ENCODE measurements at regions not wholly inside any gene's neighbourhood (a gene's known extent, or its start where the extent isn't known, plus 50 kb on each side); places are given as distances from the start of the nearest gene placed in this dataset.

- H3K36me3 ChIP-seq (ENCODE audit: control insufficient read depth in 2 of 4, insufficient read depth in 4 of 4, low read length in 3 of 4) = no peaks in the 10 kb centered on the region
- no peak overlapping the region for H3K9ac ChIP-seq (replicated peaks in 1 of 4; ENCODE audit: extremely low read depth in 1 of 4, low read depth in 3 of 4, low read length in 3 of 4)
- H3K79me2 ChIP-seq (ENCODE audit: control insufficient read depth in 1 of 2, insufficient read depth in 2 of 2, low read length in 2 of 2) = no peaks in the 10 kb centered on the region
- no peak overlapping the region for H2BK20ac ChIP-seq (ENCODE audit: low read length)
- TF ChIP-seq ATF3 (IDR thresholded peaks at IDR 0.05; ENCODE audit: insufficient read depth, low read depth, low read length) (no peak), POLR2AphosphoS5 (IDR thresholded peaks at IDR 0.05; ENCODE audit: low read depth, low read length) (no peak), RNF2 (IDR thresholded peaks at IDR 0.05; ENCODE audit: borderline replicate concordance, low read depth, low read length, missing control alignments, poor library complexity, severe bottlenecking) (no peak), EP300 (IDR thresholded peaks at IDR 0.05; ENCODE audit: borderline replicate concordance in 1 of 2, low read depth in 2 of 2, low read length in 2 of 2) (no peak), RXRA (IDR thresholded peaks at IDR 0.05; ENCODE audit: insufficient read depth, low read depth, low read length) (no peak), KDM5A (IDR thresholded peaks at IDR 0.05; ENCODE audit: low read length) (no peak), MAFK (IDR thresholded peaks at IDR 0.05; ENCODE audit: low read depth, low read length) (no peak), POU5F1 (IDR thresholded peaks at IDR 0.05; ENCODE audit: low read depth, low read length) (no peak), CREB1 (IDR thresholded peaks at IDR 0.05) (no peak), BCL11A (IDR thresholded peaks at IDR 0.05; ENCODE audit: low read depth in 2 of 2, low read length in 2 of 2) (no peak), CEBPB (IDR thresholded peaks at IDR 0.05; ENCODE audit: low read depth, low read length) (no peak), CBX5 (IDR thresholded peaks at IDR 0.05; ENCODE audit: low read depth, low read length) (no peak), EGR1 (IDR thresholded peaks at IDR 0.05; ENCODE audit: borderline replicate concordance, low read depth, low read length) (no peak)
- H2AK5ac ChIP-seq (ENCODE audit: low read depth, low read length) = no peak overlapping the region
- 92% methylated on average over 1 of the region's 1 CpG; no CpG with 5 or more reads in 1 of the 2 experiments for WGBS, 2 experiments (ENCODE audit: extremely low coverage in 1 of 2, insufficient coverage in 1 of 2, insufficient read length in 1 of 2, insufficient replicate concordance in 2 of 2, low coverage in 1 of 2, low lambda C conversion rate in 2 of 2, missing lambda C conversion rate in 1 of 2)
- H2BK15ac ChIP-seq (ENCODE audit: low read length) = no peak overlapping the region
- no peak overlapping the region for H3K18ac ChIP-seq (ENCODE audit: extremely low read depth, low read length)
- no peak overlapping the region for H3K23ac ChIP-seq (ENCODE audit: insufficient read length)
- no peak overlapping the region for H2BK120ac ChIP-seq (replicated peaks; ENCODE audit: low read depth, low read length)
- no peak overlapping the region for H4K91ac ChIP-seq (replicated peaks; ENCODE audit: insufficient read length, low read length)
- H3K27ac ChIP-seq (ENCODE audit: low read depth, low read length) = no peak overlapping the region
- no peak for FAIRE-seq
- H4K20me1 ChIP-seq (replicated peaks in 1 of 2; ENCODE audit: control insufficient read depth in 1 of 2, insufficient read depth in 2 of 2, low read length in 2 of 2) = no peaks in the 10 kb centered on the region
- H3K27me3 ChIP-seq (replicated peaks in 1 of 4; ENCODE audit: control insufficient read depth in 3 of 4, extremely low read depth in 1 of 4, insufficient read depth in 3 of 4, low read length in 3 of 4) = no peaks in the 10 kb centered on the region; a peak in 1 of 7 replicates
- H3K79me1 ChIP-seq (ENCODE audit: low read depth, low read length) = no peaks in the 10 kb centered on the region
- POLR2A ChIA-PET (ENCODE audit: partially characterized antibody) = no interaction called here
- no peak overlapping the region for H2AFZ ChIP-seq (ENCODE audit: low read length)
- H3K23me2 ChIP-seq (ENCODE audit: low read depth, low read length) = no peaks in the 10 kb centered on the region; the same call in 1 of the 2 replicates
- H4K5ac ChIP-seq (ENCODE audit: insufficient read length, low read depth, low read length) = no peak overlapping the region
- peaks cover 0 to 3% (median 1%) of the 10 kb centered on the region in 4 experiments; a peak in 3 of 7 replicates for H3K4me1 ChIP-seq (replicated peaks in 1 of 4; ENCODE audit: control insufficient read depth in 3 of 4, insufficient read depth in 4 of 4, low read length in 3 of 4)
- no peak overlapping the region for H3K4me2 ChIP-seq (ENCODE audit: insufficient read depth in 1 of 2, low read depth in 2 of 2, low read length in 2 of 2)
- no peak overlapping the region for H3K4ac ChIP-seq (replicated peaks; ENCODE audit: insufficient read length, low read depth, low read length)
- H3K4me3 ChIP-seq (ENCODE audit: extremely low read depth in 1 of 4, insufficient read depth in 2 of 4, low read depth in 3 of 4, low read length in 4 of 4) = no peak overlapping the region
- H2BK5ac ChIP-seq (ENCODE audit: low read depth, low read length) = no peak overlapping the region
- H4K8ac ChIP-seq (ENCODE audit: extremely low read depth, insufficient read depth, low read length) = no peak overlapping the region
- H2BK12ac ChIP-seq (ENCODE audit: low read depth, low read length) = no peak overlapping the region
- H3K56ac ChIP-seq (replicated peaks; ENCODE audit: insufficient read length, low read depth, low read length) = no peak overlapping the region
- no peaks in the 10 kb centered on the region for H3K9me3 ChIP-seq (ENCODE audit: insufficient read depth in 2 of 2, low read depth in 1 of 2, low read length in 1 of 2)
- no peak overlapping the region for H3K14ac ChIP-seq (ENCODE audit: insufficient read length)
- CTCF ChIA-PET (ENCODE audit: partially characterized antibody) = interaction anchor here (0.7 to 5.9 kb wide), 3 partner anchors 12 to 962 kb away, joined by 3 to 33 read pairs (median 6); no protein-coding TSS in a partner anchor
- no peak for DNase-seq (ENCODE audit: low read depth in 1 of 2, low spot score in 2 of 2)
Measured at GRCh38 chr20:59443550-59443949, 143.1 kb downstream of the EDN3 start.
